NOMO-1 (cell line): ENCODE measurements at regions not wholly inside any gene's neighbourhood (a gene's known extent, or its start where the extent isn't known, plus 50 kb on each side); places are given as distances from the start of the nearest gene placed in this dataset.
"Not testable (repeated sequence)": the region's sequence is repeated elsewhere in the genome, so short reads cannot be mapped to it uniquely, and the experiment has no call there.

Experiments
- DNase-seq, 2 experiments: peaks; one replicate each; lab custom pipeline; 2025; ENCODE audit not compliant: unreplicated experiment in 2 of 2; lab: John Stamatoyannopoulos, UW

- no peak for DNase-seq
These were observed 302.9 kb downstream of the CPS1 start for GRCh38 chr2:210859314-210859713.

- DNase-seq, result no peak
These were observed 303.9 kb downstream of the CPS1 start for GRCh38 chr2:210860276-210860675.

GRCh38 chr2:210861038-210861665 lies 304.8 kb downstream of the CPS1 start:
- DNase-seq, result no peak

GRCh38 chr2:210862283-210863065 lies 306.1 kb downstream of the CPS1 start:
- no peak for DNase-seq

GRCh38 chr2:210863283-210863682 lies 306.9 kb downstream of the CPS1 start:
- DNase-seq, result no peak

- DNase-seq, result not testable (repeated sequence)
These were observed 315.2 kb downstream of the CPS1 start for GRCh38 chr2:210871566-210871965.

GRCh38 chr2:210873631-210874030 lies 317.2 kb downstream of the CPS1 start:
- peak in 1 of 2 experiments; percentile 9 for DNase-seq

DNA sequence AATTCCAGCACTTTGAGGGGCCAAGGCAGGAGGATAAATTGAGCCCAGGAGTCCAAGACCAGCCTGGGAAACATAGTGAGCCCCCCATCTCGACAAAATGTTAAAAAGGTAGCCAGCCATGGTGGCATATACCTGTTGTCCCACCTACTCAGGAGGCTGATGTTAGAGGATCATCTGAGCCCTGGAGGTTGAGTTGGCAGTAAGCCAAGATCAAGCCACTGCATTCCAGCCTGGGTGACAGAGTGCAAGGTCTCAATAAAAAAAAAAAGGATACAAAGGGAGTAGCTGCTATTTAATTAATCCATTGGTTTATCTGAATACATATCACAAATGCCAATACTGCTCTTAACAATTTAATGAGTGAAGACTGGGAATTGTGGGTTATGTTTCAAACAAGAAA lies 327.8 kb downstream of the CPS1 start:
- DNase-seq, result no peak

GRCh38 chr2:210888035-210888434 lies 331.6 kb downstream of the CPS1 start:
- DNase-seq, result no peak

- DNase-seq, result no peak
These were observed 338.7 kb downstream of the CPS1 start for GRCh38 chr2:210895132-210895531.

DNA sequence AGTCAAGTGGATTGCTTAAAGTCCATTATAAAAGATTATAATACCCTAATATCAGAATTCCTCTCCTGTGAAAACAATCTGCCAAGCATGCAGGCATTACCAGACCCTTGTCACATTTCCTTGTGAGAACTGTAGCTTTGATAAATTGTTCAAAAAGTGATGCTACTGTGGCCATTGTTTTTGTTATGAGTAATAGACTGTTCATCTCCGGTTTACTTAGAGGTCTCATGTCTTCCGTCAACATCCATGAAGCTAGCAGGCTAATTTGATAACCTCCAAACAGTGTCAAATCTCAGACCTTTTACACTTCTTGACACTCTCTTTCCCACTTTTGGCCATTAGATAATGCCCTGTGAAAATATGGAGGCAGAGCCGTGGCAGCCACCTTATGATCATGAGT lies 342.7 kb downstream of the CPS1 start:
- DNase-seq, result no peak

DNA sequence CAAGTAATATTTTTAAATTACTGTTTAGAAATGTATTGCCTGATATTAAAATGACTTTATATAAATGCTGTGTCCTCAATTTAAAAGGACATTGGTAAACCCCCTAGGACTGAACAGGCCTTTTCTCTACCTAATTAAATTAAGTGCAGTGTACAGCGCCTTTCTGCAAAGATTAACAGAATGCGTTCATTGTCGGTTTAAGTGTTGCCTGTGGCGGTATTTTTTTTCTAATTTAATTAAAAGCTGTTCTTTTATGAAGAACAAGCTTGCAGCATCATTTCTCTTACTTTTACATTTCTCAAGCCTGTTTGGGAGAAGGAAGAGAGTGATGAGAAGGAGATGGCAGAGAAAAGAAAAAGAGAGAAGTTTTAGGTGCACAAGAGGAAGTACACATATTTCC lies 344.9 kb downstream of the CPS1 start:
- no peak for DNase-seq

DNA sequence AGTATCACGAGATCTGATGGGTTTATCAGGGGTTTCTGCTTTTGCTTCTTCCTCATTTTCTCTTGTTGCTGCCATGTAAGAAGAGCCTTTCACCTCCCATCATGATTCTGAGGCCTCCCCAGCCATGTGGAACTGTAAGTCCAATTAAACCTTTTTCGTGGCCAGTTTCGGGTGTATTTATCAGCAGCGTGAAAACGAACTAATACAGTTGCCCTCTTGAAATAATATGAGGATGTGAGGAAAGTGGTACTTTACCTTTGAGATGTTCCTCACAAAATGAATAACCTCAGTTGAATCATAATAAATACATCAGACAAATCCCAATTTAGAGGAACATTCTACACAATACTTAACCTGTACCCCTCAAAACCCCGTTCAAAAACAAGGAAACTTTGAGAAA lies 356.4 kb downstream of the CPS1 start:
- DNase-seq, result no peak

- DNase-seq, result no peak
These were observed 357.1 kb downstream of the CPS1 start for GRCh38 chr2:210913461-210913860.

GRCh38 chr2:210915912-210916311 lies 359.5 kb downstream of the CPS1 start:
- no peak for DNase-seq

GRCh38 chr2:210917465-210917864 lies 361.1 kb downstream of the CPS1 start:
- DNase-seq, result no peak

GRCh38 chr2:210919128-210919527 lies 362.7 kb downstream of the CPS1 start:
- no peak for DNase-seq

- DNase-seq, result no peak
These were observed 366.0 kb downstream of the CPS1 start for GRCh38 chr2:210922419-210922818.

GRCh38 chr2:210928714-210929113 lies 372.3 kb downstream of the CPS1 start:
- DNase-seq, result no peak

- no peak for DNase-seq
These were observed 381.8 kb downstream of the CPS1 start for GRCh38 chr2:210938228-210938627.

- DNase-seq, result no peak
These were observed 390.0 kb downstream of the CPS1 start for GRCh38 chr2:210946395-210946794.

- DNase-seq, result not testable (repeated sequence)
These were observed 394.1 kb downstream of the CPS1 start for GRCh38 chr2:210950434-210951060.
